Stimulated activated CD4-positive, alpha-beta T cell treated with anti-CD3 and anti-CD28 coated beads, Interleukin-12 subunit alpha, Interleukin-12 subunit beta, amount 100 ng/mL, for 24 hours (primary cell): ENCODE measurements at regions not wholly inside any gene's neighbourhood (a gene's known extent, or its start where the extent isn't known, plus 50 kb on each side); places are given as distances from the start of the nearest gene placed in this dataset.

Source experiments
- DNase-seq, 2 experiments: peaks; one replicate each; pipeline ENCODE4 v3.0.0-alpha.2; 2020; ENCODE audit warnings: low read depth in 2 of 2

DNA sequence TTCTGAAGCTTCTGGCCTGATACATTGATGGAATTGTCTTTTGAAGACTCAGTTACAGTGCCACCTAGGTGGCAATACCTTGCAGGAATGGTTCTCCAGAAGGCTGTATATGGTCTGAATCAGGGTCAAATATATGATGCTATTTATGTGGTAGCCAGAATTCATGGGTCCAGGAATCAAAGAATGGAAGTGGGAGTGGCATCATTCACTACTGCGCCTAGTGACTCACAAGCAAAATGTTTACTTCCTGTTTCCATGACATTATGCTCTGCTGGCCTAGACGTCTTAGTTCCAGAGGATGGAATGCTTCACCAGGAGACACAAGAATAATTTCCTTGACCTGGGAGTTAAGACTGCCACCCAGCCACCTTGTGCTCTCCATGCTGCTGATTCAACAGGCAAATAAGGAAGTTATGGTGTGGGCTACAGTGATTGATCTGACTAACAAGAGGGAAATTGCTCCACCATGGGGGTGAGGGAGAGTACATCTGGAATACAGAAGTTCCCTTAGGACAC lies 491.8 kb downstream of the ETS1 start:
- DNase-seq, result no peak

DNA sequence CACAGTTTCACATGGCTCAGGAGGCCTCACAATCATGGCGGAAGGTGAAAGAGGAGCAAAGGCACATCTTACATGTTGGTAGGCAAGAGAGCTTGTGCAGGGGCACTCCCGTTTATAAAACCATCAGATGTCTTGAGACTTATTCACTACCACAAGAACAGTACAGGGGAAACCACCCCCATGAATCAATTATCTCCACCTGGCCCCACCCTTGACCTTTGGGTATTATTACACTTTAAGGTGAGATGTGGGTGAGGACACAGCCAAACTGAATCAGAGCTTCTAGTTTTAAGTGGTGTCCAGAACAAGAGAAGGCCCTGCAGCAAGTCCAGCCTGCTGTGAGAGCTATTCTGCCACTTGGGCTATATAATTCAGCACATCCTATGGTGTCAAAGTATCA lies 493.7 kb downstream of the ETS1 start:
- DNase-seq, result no peak

DNA sequence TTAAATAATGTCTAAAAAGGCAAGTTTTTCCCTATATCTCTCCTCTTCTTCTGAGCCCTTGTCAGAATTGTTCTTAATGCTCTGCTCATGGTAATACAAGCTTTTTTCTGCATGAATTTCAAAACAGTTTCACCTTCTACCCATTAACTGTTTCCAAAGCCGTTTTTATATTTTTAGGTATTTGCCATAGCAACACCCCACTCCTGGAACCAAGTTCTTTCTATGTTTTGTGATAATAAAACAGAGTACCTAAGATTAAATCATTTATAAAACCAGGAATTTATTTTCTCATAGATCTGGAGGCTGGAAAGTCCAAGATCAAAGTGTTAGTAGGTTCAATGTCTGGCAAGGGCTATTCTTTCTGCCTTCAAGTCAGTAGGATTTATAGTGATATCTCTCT lies 497.4 kb downstream of the ETS1 start:
- DNase-seq, result no peak

DNA sequence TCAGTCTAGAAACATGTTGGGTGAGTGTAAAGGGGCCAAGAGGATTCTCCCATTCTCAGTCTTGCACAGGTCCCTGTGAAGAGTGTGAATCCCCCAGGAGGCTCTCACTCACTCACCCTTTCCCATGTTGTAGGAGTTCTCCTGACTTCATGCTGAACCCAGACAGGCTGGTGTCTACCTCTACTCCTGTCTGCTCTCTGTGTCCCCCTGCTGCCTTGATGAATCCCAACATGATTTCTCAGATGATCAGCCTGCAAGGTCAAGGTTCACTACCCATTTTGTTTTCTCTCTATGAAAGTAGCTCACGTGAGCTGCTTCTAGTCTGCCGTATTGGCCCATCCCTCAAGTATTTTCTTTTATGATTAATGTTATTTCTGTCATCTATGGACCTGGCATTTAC lies 500.6 kb downstream of the ETS1 start:
- no peak for DNase-seq

DNA sequence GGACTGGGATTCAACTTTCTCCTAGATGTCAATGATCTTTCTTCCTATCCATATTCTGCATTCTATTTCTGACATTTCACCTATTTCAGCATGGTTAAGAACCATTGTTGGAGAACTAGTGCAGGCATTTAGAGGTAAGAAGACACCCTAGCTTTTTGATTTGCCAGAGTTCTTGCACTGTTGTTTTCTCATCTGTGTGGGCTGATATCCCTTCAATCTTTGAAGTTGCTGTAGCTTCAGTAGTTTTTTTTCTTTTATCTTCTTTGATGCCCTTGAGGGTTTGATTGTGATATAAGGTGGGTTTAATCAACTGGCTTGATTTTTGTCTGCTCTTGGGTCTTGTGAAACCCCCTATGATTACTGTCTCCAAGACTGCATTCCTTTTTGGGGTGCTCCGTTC lies 502.1 kb downstream of the ETS1 start:
- DNase-seq, result no peak

DNA sequence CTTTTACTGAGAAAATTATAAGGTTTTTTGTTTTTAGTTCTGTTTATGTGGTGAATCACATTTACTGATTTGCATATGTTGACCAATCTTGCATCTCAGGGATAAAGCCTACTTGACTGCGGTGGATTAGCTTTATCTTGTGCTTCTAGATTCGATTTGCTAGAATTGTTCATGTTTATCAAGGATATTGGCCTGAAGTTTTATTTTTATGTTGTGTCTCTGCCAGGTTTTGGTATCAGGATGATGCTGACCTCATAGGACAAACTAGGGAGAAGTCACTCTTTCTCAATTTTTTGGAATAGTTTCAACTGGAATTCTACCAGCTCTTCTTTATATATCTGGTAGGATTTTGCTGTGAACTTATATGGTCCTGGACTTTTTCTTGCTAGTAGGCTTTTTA lies 504.8 kb downstream of the ETS1 start:
- no peak for DNase-seq

DNA sequence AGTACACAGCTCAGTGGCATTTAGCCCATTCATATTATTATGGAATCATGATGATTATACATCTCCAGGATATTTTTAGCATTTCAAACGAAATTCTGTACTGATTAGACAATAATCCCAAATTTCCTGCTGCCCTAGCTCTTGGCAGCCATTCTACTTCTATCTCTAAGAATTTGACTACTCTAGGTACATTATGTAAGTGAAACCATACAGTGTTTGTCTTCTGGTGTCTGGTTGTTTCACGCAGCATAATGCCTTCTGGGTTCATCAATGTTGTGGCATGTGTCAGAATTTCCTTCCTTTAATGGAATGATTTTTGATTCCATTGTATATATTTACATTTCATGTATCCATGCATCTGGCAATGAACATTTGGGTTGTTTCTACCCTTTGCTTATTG lies 517.7 kb downstream of the ETS1 start:
- DNase-seq, result no peak

DNA sequence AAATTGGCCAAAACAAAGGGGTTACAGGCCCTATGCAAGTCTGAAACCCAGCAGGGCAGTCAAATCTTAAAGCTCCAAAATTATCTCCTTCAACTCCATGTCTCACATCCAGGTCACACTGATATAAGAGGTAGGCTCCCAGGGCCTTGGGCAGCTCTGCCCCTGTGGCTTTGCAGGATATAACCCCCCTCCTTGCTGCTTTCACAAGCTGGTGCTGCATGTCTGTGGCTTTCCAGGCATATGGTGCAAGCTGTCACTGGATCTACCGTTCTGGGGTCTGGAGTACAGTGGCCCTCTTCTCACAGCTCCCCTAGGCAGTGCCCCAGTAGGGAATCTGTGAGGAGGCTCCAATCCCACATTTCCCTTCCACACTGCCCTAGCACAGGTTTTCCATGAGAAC lies 519.6 kb downstream of the ETS1 start:
- no peak for DNase-seq

DNA sequence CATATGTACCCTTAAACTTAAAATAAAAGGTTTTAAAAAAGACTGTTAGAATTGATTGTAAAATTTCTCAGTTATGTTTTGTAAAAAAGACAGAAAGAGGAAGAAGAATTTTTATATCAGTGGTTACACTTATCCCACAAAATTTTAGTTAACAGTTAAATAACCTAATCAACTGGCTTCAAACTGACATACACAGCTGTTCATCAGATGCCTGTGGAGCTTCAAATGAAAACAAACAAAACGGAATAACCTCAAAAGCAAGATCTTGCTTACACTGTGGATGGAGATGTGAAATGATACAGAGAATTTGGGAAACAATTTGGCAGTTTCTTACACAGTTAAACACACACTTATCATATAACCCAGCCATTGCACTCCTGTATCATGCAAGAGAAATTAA lies 521.0 kb downstream of the ETS1 start:
- DNase-seq, result no peak

DNA sequence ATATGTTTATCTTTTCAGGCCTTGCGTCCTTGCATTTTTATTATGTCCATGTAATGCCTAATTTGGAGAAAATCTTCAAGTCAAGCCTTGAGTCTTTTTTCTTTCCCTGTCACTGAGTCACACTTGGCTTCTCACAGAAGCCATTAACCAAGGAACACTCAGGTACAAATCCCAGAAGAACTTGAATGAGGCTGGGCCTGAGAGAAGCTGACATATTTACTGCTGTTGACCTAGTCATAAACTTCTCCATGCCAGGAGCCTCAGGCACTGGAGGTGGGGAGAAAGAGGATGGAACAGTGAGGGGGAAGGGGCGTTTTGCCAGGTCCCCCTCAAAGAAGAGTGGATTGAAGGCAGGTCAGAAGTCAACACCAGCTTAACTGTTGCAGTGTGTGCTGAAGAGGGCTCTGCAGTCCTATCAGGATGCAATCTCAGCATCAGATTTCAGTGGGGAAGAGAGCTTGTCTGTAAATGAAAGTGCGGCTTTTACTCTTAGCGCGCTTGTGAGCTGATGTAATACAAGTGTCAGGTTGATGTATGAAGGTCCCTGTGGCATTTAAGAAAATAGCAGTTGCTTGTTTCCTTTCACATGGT lies 526.0 kb downstream of the ETS1 start:
- no peak for DNase-seq

DNA sequence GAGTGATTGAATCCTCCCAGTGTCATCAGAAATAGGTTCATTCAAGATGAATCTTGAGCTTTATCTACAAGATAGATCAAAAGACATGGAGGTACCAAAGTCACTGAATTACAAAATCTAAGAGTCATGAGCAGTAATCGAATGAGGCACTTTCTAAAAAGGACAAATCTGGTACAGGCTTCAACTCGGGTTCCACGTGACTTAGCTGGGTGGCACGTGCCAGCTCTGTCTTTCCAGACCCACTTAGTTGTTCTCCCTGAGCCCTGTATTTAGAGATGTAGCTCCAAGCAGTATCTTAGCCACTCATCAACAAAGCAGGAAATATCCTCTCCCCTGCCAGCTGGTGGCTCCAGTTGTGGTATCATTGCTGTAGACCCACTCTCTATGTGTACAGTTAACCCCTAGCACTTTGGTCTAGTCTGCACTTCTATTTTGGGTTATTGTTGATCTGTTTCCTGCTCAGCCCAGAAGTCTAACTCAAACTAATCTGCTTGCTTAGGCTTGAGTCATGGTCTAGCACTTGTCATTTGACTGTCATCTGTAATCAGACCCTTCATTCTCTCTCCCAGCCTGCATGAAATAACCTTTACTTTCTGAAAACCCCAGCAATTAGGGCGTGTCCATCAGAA lies 528.7 kb downstream of the ETS1 start:
- no peak for DNase-seq

DNA sequence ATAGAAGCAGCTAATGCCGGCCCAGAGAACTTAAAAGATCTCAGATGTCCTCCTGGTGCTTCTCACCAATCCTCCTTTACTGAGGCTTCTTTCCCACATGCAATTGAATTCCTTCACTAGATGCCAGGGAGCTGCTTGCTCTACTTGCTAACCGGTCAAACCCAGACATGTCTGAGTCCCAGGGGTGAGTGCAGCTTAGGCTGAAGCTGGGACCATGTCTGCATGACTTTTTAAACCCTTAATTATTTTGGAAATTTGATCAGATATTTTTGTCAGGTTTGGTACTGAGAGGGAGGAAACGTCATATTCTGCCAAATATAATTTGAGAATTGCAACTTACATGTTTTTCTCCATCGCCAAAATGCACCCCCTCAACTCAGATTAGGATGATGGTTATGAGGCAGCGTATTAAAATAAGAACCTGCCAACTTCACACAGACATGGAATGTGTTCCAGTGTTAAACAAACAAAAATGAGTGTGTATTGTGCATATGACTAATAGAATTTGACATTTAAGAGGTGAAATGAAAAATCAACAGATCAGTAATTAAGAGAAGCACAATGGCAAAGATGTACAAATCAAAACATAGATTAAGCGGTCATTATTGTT lies 529.5 kb downstream of the ETS1 start:
- no peak for DNase-seq

DNA sequence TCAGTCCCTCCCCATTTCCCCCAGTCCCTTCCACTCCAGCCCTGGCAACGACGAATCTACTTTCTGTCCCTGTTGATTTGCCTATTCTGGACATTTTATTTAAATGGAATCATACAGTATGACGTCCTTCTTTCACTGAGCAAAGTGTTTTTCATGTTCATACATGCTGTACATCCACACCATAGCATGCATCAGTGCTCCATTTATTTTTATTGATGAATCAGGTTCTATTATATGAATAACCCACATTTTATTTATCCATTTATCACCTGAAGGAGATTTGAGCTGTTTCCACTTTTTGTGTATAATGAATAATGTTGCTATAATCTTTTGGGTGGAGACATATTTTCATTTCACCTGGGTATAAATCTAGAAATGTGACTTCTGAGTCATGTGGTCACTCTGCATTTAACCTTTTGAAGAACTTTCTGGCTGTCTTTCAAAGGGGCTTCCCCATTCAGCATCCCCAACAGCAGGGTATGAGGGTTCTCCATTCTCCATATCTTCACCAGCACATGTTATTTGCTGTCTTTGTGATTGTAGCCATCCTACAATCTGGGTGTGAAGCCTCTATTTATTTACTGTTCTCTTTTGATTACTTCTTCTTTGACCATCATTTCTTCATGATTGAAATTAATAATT lies 531.7 kb downstream of the ETS1 start:
- no peak for DNase-seq

DNA sequence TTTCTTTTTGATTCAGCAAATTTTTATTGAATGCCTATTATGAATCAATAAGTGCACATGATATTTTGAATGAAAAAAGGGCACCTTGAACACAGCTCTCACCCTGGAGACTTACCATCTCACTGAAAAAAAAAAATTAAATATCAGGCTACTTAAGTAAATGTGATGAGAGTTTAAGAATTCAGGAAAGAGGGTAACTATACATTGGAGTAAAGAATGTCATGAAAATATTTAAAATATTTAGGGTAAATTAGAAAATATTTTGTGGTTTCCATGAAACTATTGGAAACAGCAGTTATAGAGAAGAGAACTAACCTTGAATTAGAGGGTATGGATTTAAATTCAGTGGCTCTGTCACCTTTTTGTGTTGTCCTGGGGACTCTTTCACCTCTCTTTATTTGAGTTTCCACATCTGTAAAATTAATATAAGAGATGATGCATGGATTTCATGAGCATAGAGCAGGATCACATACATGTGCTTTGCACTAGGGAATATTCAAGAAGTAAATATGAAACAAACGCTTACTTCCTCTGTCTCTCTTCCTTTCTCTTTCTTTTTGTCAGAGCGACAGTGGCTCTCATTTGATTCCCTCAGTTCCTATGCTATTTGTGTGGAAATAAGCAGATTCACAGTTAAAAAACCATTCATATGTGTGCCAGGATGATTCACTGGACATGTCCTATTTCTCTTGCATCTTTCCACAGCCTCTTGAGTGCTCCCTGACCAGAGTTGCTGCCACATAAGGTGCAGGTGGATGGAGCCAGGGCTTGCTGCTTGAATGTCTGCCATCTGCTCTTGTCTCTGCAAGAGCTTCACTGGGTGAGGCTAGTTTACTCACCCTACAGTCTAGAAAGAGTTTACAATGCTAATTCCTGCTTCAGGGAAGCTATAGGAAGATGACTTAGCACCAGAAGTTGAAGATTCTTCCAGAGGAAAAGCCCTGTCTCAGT lies 533.1 kb downstream of the ETS1 start:
- DNase-seq, result no peak

DNA sequence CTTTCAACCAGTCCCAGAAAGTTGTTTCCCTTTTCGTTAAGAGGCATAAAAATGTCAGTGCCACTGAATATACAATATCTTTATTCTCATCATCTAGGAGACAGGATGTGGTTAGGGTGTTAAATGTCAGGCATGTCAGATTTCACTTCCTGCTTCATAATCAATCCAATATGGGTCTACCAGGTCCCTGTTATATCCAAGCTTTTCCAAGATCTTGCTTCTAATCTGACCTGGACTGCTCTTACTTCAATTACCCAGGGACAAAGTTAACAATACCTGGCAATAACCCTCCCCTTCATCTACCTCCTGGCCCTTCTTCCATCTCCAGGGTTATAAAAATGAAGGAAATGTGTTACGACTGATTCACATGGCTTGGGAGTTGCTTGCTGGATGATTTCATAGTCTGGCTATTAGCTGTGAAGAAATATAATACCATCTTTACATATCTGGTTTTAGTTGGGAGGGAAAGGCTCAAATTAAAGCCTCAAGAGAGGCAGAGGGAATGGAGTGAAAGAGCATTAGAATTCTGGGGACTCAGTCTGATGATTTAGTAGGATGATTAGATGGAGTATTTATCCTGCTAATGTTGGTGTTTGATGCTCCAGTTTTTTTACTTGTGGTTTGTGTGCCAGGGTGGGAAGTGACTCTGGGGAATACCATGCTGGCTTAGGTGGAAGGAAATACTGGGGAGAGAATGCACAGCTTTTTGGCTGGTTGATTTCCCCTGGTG lies 534.3 kb downstream of the ETS1 start:
- DNase-seq, result no peak

DNA sequence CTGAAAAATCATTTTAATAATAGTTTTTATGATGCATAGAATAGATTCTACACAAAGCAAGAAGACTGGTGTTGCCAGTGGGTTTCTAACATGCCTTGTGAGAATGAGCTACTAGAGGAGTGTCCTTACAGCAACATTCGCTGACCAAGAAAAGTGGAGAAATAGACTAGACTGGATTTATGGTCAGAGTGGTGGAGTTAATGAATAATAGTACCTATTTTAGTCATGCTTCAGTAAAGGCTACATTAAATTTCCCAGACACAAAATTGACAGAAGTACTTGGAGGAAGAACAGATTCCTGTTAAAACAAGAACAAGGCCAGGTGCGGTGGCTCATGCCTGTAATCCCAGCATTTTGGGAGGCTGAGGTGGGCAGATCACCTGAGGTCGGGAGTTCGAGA lies 539.2 kb downstream of the ETS1 start:
- no peak for DNase-seq

DNA sequence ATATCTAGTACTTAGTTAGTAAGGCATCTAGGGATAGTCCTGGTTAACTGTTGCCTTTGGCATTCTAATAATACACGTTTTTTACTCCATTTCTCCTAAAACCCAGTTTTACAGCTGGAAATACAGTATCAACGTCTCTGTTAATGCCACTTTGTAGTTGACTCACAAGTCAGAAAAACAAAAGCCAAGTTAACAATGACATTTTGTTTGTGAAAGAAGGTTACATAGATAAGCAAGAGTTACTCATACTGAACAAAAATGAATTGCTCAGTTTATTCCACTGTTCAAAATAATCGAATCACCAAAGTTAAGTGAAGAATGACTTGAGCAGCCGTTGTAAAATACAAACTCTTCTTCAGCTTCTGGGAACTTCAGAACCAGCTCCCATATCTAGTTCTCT lies 540.3 kb downstream of the ETS1 start:
- DNase-seq, result no peak

DNA sequence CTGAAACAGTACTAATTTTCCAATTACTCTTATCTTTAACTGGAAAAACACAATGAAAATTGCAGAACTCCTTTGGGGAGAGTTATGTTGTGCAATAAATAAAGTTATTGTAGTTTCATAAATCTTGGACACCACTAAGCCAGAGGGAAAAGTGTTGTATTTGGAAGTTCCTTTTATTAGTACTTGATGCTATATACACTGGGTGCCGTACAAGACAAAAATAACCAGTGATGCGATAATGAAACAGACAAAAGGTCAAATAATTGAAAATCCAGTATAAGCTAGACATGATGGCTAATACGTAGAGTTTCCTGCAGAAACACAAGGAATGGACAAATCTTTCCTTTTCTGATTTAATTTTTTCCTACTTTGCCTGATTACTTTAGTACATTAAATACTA lies 541.1 kb downstream of the ETS1 start:
- DNase-seq, result no peak

DNA sequence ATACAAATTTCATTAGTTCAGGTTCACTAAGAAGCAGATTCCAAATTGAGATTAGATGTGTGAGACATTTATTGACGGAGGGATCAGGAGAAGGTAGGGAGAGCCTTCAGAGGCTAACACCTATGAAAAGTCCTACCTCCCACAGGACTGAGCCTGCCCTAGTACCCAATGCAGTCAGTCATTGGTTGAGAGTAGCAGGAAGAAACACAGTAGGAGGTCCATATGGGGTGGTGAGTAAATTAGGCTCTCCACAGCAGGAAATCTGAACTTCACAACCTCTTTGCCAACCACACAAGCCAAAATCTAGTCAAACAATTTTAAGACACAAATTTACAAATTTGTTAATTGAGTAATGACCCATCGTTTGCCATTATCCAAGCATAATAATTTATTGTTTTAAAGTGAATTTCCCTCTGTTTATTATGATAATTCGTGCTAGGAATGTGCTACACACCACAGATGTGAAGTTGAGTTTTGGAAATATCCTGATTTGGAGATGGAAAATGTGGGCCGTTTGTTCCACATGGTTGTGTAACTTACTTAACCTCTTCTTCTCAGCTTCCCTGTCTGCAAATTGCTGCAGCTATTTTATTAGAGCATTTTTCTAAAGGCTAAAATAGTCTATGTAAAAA lies 542.1 kb downstream of the ETS1 start:
- DNase-seq, result no peak

DNA sequence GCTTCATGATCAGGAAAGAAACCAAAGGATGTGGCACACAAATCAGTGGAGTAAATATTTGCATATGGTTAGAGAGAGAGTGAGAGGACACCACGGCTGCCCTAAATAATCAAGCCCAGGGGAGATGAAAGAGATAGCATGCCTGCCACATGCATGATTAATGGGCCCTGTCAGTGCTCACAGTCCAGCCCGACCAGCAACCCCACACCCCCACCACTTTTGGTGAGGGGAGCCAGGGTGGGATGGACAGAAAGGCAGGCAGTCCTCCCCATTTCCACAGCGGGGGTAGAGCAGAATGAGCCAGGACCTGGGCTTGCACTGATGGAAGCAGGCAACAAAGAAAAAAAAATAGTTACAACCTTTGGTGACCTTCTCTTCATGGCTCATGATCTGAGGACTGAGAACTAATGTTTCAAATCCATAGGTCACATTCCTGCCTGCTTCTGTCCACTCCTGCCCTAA lies 545.0 kb downstream of the ETS1 start:
- DNase-seq, result no peak

DNA sequence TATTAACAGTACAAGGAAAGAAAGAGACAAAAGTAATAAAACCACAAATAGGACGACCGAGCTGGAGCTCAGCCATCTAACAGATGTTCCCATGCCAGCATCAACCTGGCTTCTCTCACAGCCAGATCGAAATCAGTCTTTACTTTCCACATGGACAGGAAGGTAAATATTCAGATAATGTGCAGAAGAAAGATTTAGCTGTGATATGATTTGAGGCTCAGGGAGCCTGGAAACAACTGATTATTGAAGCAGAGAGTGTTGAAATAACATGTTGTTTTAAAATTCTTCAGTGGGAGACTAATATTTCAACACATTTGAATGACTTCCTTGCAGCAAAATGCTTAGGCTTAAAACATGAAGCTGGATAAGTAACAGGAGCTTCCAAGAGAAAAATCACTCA lies 546.8 kb downstream of the ETS1 start:
- DNase-seq, result no peak
